CD14-positive monocyte (primary cell): ENCODE measurements at regions not wholly inside any gene's neighbourhood (a gene's known extent, or its start where the extent isn't known, plus 50 kb on each side); places are given as distances from the start of the nearest gene placed in this dataset.

ENCODE experiments used
- DNase-seq, 3 donors: peaks; one replicate each; pipeline ENCODE4 v3.0.0-alpha.2; 2011 to 2022
- H2AFZ ChIP-seq: 2 replicates; pipeline ENCODE4 v1.6.0; 2012; ENCODE audit warnings: mild to moderate bottlenecking, low read depth, low read length, inconsistent platforms; ENCODE audit not compliant: insufficient read depth, poor library complexity, severe bottlenecking
- H3K27ac ChIP-seq, 2 donors: 1 replicate in 1 of 2; 2 replicates in 1 of 2; pipeline ENCODE4 v1.5.1; 2012 to 2013; ENCODE audit warnings: low read length in 2 of 2, control low read depth in 1 of 2, inconsistent platforms in 1 of 2, low read depth in 1 of 2, mild to moderate bottlenecking in 1 of 2
- H3K27me3 ChIP-seq, 2 donors: one replicate each; pipeline versions ENCODE4 v1.6.0 to v1.6.1; 2011 to 2013; ENCODE audit warnings: low read length in 2 of 2; ENCODE audit not compliant: control insufficient read depth in 2 of 2, insufficient read depth in 2 of 2
- H3K36me3 ChIP-seq, 2 donors: replicated peaks in 1 of 2; 1 replicate in 1 of 2; 2 replicates in 1 of 2; pipeline versions ENCODE4 v1.5.1 to v1.6.1; 2012 to 2013; ENCODE audit warnings: low read length in 2 of 2, control low read depth in 1 of 2, inconsistent platforms in 1 of 2, mild to moderate bottlenecking in 1 of 2; ENCODE audit not compliant: insufficient read depth in 2 of 2, control insufficient read depth in 1 of 2
- H3K4me1 ChIP-seq, 2 donors: 1 replicate in 1 of 2; 2 replicates in 1 of 2; pipeline versions ENCODE4 v1.5.1 to v1.6.1; 2012 to 2013; ENCODE audit warnings: low read length in 2 of 2, control low read depth in 1 of 2, inconsistent platforms in 1 of 2, mild to moderate bottlenecking in 1 of 2, moderate library complexity in 1 of 2; ENCODE audit not compliant: insufficient read depth in 2 of 2, control insufficient read depth in 1 of 2
- H3K4me2 ChIP-seq: replicated peaks from 2 replicates; pipeline ENCODE3; 2012; ENCODE audit warnings: low read length, moderate library complexity, mild to moderate bottlenecking; ENCODE audit not compliant: poor library complexity, severe bottlenecking; ENCODE audit errors: extremely low read depth
- H3K4me3 ChIP-seq, 3 experiments: fragments of 200-600 bp in 1 of 3; sonication (generic) in 1 of 3; replicated peaks in 1 of 3; 1 replicate in 2 of 3; 2 replicates in 1 of 3; pipeline ENCODE4 v1.5.1; 2011 to 2013; ENCODE audit warnings: low read length in 3 of 3, mild to moderate bottlenecking in 3 of 3, control low read depth in 2 of 3, low read depth in 2 of 3, inconsistent platforms in 1 of 3, moderate library complexity in 1 of 3
- H3K79me2 ChIP-seq: 2 replicates; pipeline ENCODE4 v1.6.0; 2012; ENCODE audit warnings: mild to moderate bottlenecking, control low read depth, inconsistent platforms, low read length, moderate library complexity; ENCODE audit not compliant: insufficient read depth
- H3K9ac ChIP-seq: 2 replicates; pipeline ENCODE4 v1.6.0; 2017; ENCODE audit warnings: low read length, mild to moderate bottlenecking; ENCODE audit not compliant: insufficient read depth, poor library complexity, severe bottlenecking
- H3K9me3 ChIP-seq, 2 donors: replicated peaks in 1 of 2; 1 replicate in 1 of 2; 2 replicates in 1 of 2; pipeline versions ENCODE4 v1.5.1 to v1.6.1; 2012 to 2013; ENCODE audit warnings: low read length in 2 of 2, control low read depth in 1 of 2; ENCODE audit not compliant: control insufficient read depth in 1 of 2, insufficient read depth in 1 of 2
- H4K20me1 ChIP-seq: 2 replicates; pipeline ENCODE4 v1.6.0; 2012; ENCODE audit warnings: mild to moderate bottlenecking, low read length, control low read depth, moderate library complexity; ENCODE audit not compliant: insufficient read depth
- H3K27ac Mint-ChIP-seq, 7 donors: one replicate each; pipeline ENCODE4 v1.8.0; 2020; ENCODE audit warnings: mild to moderate bottlenecking in 7 of 7, mixed read lengths in 7 of 7, moderate library complexity in 6 of 7, inconsistent platforms in 2 of 7
- H3K27me3 Mint-ChIP-seq, 3 donors: one replicate each; pipeline ENCODE4 v1.8.0; 2021 to 2022; ENCODE audit warnings: low read depth in 3 of 3, mild to moderate bottlenecking in 3 of 3, mixed read lengths in 3 of 3, moderate library complexity in 3 of 3, inconsistent platforms in 1 of 3
- H3K36me3 Mint-ChIP-seq, 2 donors: one replicate each; pipeline ENCODE4 v1.8.0; 2020; ENCODE audit warnings: mixed read lengths in 2 of 2, inconsistent platforms in 1 of 2, mild to moderate bottlenecking in 1 of 2
- H3K4me1 Mint-ChIP-seq: one replicate; pipeline ENCODE4 v1.8.0; 2020; ENCODE audit warnings: mild to moderate bottlenecking, mixed read lengths
- H3K4me3 Mint-ChIP-seq, 2 donors: one replicate each; pipeline ENCODE4 v1.8.0; 2020; ENCODE audit warnings: mild to moderate bottlenecking in 2 of 2, mixed read lengths in 2 of 2, moderate library complexity in 1 of 2
- H3K9me3 Mint-ChIP-seq, 7 donors: one replicate each; pipeline ENCODE4 v1.8.0; 2020 to 2022; ENCODE audit warnings: mixed read lengths in 7 of 7, mild to moderate bottlenecking in 6 of 7, moderate library complexity in 6 of 7, inconsistent platforms in 2 of 7
- WGBS: methylation state at CpG from one replicate; pipeline ENCODE4 v1.1.5; 2013; ENCODE audit warnings: missing lambda C conversion rate; ENCODE audit not compliant: insufficient coverage; 5-methylcytosine and 5-hydroxymethylcytosine counted together
- intact Hi-C, 2 donors: fragments of 100-400 bp; cut with micrococcal nuclease; formaldehyde crosslinking; loops; one replicate each; pipeline versions ENCODE4 v1.15.0 to v1.15.1; 2023
- TF ChIP-seq, protein P1 (sequence below): fragments of 200-600 bp; IDR thresholded peaks from one replicate; pipeline ENCODE4 v1.8.0; 2022; ENCODE audit warnings: antibody characterized with exemption, mild to moderate bottlenecking

DNA sequence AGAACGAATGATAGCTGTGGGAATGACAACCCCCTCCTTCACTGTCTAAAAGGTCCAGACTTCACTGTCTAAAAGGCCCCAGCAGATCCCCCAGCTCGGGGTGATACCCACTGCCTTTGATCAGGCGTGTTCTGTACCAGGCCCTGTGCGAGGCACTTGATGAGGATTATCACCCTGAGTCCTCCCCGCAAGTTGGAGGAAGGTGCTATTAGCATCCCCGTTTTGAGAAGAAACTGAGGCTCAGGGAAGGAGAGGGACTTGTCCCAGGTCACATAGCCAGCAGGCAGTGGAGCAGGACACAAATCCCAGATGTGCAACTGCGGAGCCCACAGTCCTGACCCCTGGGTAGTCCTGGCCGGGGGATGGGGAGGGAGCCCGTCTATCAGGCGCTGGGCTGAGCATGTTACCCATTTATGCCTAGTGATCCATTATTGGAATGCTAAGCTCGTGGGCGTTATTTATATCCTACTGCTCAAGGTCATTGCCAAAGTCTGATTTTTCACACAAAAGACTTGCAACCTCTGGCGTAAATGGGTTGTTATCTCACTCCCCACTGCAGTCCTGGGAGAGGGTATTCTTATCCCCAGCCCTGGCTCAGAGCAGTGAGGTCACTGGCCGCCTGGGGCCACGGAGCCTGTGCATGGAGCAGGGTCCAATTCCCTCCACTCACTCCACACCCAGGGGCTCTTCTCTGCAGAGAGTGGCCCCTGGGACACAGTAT is 722.2 kb downstream of the MATN1 start:
- H3K4me1 ChIP-seq: no peaks in the 10 kb centered on the region
- Mint-ChIP-seq H3K9me3 (peaks cover 0 to 3% (median 1%) of the 10 kb centered on the region in 7 donors), H3K4me1 (no peaks in the 10 kb centered on the region), H3K36me3 (no peaks in the 10 kb centered on the region), H3K27me3 (peaks cover 2 to 9% (median 3%) of the 10 kb centered on the region in 3 donors), H3K27ac (no peak overlapping the region), H3K4me3 (no peak overlapping the region)
- DNase-seq: no peak
- no peak overlapping the region for H3K27ac ChIP-seq
- H3K4me2 ChIP-seq: no peak overlapping the region
- H3K4me3 ChIP-seq: no peak overlapping the region
- no peaks in the 10 kb centered on the region for H3K9me3 ChIP-seq
- H3K9ac ChIP-seq: no peak overlapping the region
- 74% methylated on average over 11 of the region's 15 CpGs for WGBS
- no peaks in the 10 kb centered on the region for H3K36me3 ChIP-seq
- no peaks in the 10 kb centered on the region for H3K27me3 ChIP-seq
- no peaks in the 10 kb centered on the region for H3K79me2 ChIP-seq
- H2AFZ ChIP-seq: no peak overlapping the region
- TF ChIP-seq, protein P1, sequence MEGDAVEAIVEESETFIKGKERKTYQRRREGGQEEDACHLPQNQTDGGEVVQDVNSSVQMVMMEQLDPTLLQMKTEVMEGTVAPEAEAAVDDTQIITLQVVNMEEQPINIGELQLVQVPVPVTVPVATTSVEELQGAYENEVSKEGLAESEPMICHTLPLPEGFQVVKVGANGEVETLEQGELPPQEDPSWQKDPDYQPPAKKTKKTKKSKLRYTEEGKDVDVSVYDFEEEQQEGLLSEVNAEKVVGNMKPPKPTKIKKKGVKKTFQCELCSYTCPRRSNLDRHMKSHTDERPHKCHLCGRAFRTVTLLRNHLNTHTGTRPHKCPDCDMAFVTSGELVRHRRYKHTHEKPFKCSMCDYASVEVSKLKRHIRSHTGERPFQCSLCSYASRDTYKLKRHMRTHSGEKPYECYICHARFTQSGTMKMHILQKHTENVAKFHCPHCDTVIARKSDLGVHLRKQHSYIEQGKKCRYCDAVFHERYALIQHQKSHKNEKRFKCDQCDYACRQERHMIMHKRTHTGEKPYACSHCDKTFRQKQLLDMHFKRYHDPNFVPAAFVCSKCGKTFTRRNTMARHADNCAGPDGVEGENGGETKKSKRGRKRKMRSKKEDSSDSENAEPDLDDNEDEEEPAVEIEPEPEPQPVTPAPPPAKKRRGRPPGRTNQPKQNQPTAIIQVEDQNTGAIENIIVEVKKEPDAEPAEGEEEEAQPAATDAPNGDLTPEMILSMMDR: no peak
- intact Hi-C loops: no loop called here
- no peaks in the 10 kb centered on the region for H4K20me1 ChIP-seq

DNA sequence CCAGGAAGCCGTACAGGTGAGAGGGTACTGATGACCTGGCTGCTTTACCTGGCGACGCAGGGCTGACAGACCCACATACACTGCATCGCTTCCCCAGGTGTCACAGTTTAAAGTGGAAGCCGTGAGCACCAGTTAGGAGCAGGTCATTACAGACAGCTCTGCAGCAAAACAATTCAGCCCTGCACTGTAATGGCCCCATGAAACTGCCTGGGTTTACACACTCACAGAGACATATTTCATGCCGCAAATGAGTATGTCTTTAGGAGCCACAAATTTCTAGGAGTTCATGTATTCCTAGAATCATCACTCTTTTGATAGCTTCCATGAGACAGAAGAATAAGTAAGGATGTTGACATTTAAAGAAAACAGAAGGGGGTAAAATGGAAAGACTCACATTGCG is 723.1 kb downstream of the MATN1 start:
- Mint-ChIP-seq H3K27ac (no peak overlapping the region), H3K4me3 (no peak overlapping the region), H3K9me3 (peaks cover 0 to 10% (median 5%) of the 10 kb centered on the region in 7 donors), H3K36me3 (no peaks in the 10 kb centered on the region), H3K4me1 (no peaks in the 10 kb centered on the region), H3K27me3 (peaks cover 0 to 9% (median 2%) of the 10 kb centered on the region in 3 donors)
- intact Hi-C loops: no loop called here
- H2AFZ ChIP-seq: no peak overlapping the region
- TF ChIP-seq, protein P1: no peak
- no peak overlapping the region for H3K4me3 ChIP-seq
- no peaks in the 10 kb centered on the region for H3K79me2 ChIP-seq
- H3K4me1 ChIP-seq: no peaks in the 10 kb centered on the region
- no peaks in the 10 kb centered on the region for H3K9me3 ChIP-seq
- DNase-seq: no peak
- no peaks in the 10 kb centered on the region for H3K36me3 ChIP-seq
- no peaks in the 10 kb centered on the region for H3K27me3 ChIP-seq
- no peak overlapping the region for H3K27ac ChIP-seq
- H3K4me2 ChIP-seq: no peak overlapping the region
- no peak overlapping the region for H3K9ac ChIP-seq
- H4K20me1 ChIP-seq: no peaks in the 10 kb centered on the region
- 89% methylated on average over 5 of the region's 7 CpGs for WGBS
